CD14-positive monocyte (primary cell): ENCODE measurements at regions not wholly inside any gene's neighbourhood (a gene's known extent, or its start where the extent isn't known, plus 50 kb on each side); places are given as distances from the start of the nearest gene placed in this dataset.
A peak's percentile ranks its signal among the peaks of the same experiment; 100 is the strongest.

ENCODE experiments used
- DNase-seq, 3 donors: peaks; one replicate each; pipeline ENCODE4 v3.0.0-alpha.2; 2011 to 2022
- H2AFZ ChIP-seq: 2 replicates; pipeline ENCODE4 v1.6.0; 2012; ENCODE audit warnings: mild to moderate bottlenecking, low read depth, low read length, inconsistent platforms; ENCODE audit not compliant: insufficient read depth, poor library complexity, severe bottlenecking
- H3K27ac ChIP-seq, 2 donors: 1 replicate in 1 of 2; 2 replicates in 1 of 2; pipeline ENCODE4 v1.5.1; 2012 to 2013; ENCODE audit warnings: low read length in 2 of 2, control low read depth in 1 of 2, inconsistent platforms in 1 of 2, low read depth in 1 of 2, mild to moderate bottlenecking in 1 of 2
- H3K27me3 ChIP-seq, 2 donors: one replicate each; pipeline versions ENCODE4 v1.6.0 to v1.6.1; 2011 to 2013; ENCODE audit warnings: low read length in 2 of 2; ENCODE audit not compliant: control insufficient read depth in 2 of 2, insufficient read depth in 2 of 2
- H3K36me3 ChIP-seq, 2 donors: replicated peaks in 1 of 2; 1 replicate in 1 of 2; 2 replicates in 1 of 2; pipeline versions ENCODE4 v1.5.1 to v1.6.1; 2012 to 2013; ENCODE audit warnings: low read length in 2 of 2, control low read depth in 1 of 2, inconsistent platforms in 1 of 2, mild to moderate bottlenecking in 1 of 2; ENCODE audit not compliant: insufficient read depth in 2 of 2, control insufficient read depth in 1 of 2
- H3K4me1 ChIP-seq, 2 donors: 1 replicate in 1 of 2; 2 replicates in 1 of 2; pipeline versions ENCODE4 v1.5.1 to v1.6.1; 2012 to 2013; ENCODE audit warnings: low read length in 2 of 2, control low read depth in 1 of 2, inconsistent platforms in 1 of 2, mild to moderate bottlenecking in 1 of 2, moderate library complexity in 1 of 2; ENCODE audit not compliant: insufficient read depth in 2 of 2, control insufficient read depth in 1 of 2
- H3K4me2 ChIP-seq: replicated peaks from 2 replicates; pipeline ENCODE3; 2012; ENCODE audit warnings: low read length, moderate library complexity, mild to moderate bottlenecking; ENCODE audit not compliant: poor library complexity, severe bottlenecking; ENCODE audit errors: extremely low read depth
- H3K4me3 ChIP-seq, 3 experiments: fragments of 200-600 bp in 1 of 3; sonication (generic) in 1 of 3; replicated peaks in 1 of 3; 1 replicate in 2 of 3; 2 replicates in 1 of 3; pipeline ENCODE4 v1.5.1; 2011 to 2013; ENCODE audit warnings: low read length in 3 of 3, mild to moderate bottlenecking in 3 of 3, control low read depth in 2 of 3, low read depth in 2 of 3, inconsistent platforms in 1 of 3, moderate library complexity in 1 of 3
- H3K79me2 ChIP-seq: 2 replicates; pipeline ENCODE4 v1.6.0; 2012; ENCODE audit warnings: mild to moderate bottlenecking, control low read depth, inconsistent platforms, low read length, moderate library complexity; ENCODE audit not compliant: insufficient read depth
- H3K9ac ChIP-seq: 2 replicates; pipeline ENCODE4 v1.6.0; 2017; ENCODE audit warnings: low read length, mild to moderate bottlenecking; ENCODE audit not compliant: insufficient read depth, poor library complexity, severe bottlenecking
- H3K9me3 ChIP-seq, 2 donors: replicated peaks in 1 of 2; 1 replicate in 1 of 2; 2 replicates in 1 of 2; pipeline versions ENCODE4 v1.5.1 to v1.6.1; 2012 to 2013; ENCODE audit warnings: low read length in 2 of 2, control low read depth in 1 of 2; ENCODE audit not compliant: control insufficient read depth in 1 of 2, insufficient read depth in 1 of 2
- H4K20me1 ChIP-seq: 2 replicates; pipeline ENCODE4 v1.6.0; 2012; ENCODE audit warnings: mild to moderate bottlenecking, low read length, control low read depth, moderate library complexity; ENCODE audit not compliant: insufficient read depth
- H3K27ac Mint-ChIP-seq, 7 donors: one replicate each; pipeline ENCODE4 v1.8.0; 2020; ENCODE audit warnings: mild to moderate bottlenecking in 7 of 7, mixed read lengths in 7 of 7, moderate library complexity in 6 of 7, inconsistent platforms in 2 of 7
- H3K27me3 Mint-ChIP-seq, 3 donors: one replicate each; pipeline ENCODE4 v1.8.0; 2021 to 2022; ENCODE audit warnings: low read depth in 3 of 3, mild to moderate bottlenecking in 3 of 3, mixed read lengths in 3 of 3, moderate library complexity in 3 of 3, inconsistent platforms in 1 of 3
- H3K36me3 Mint-ChIP-seq, 2 donors: one replicate each; pipeline ENCODE4 v1.8.0; 2020; ENCODE audit warnings: mixed read lengths in 2 of 2, inconsistent platforms in 1 of 2, mild to moderate bottlenecking in 1 of 2
- H3K4me1 Mint-ChIP-seq: one replicate; pipeline ENCODE4 v1.8.0; 2020; ENCODE audit warnings: mild to moderate bottlenecking, mixed read lengths
- H3K4me3 Mint-ChIP-seq, 2 donors: one replicate each; pipeline ENCODE4 v1.8.0; 2020; ENCODE audit warnings: mild to moderate bottlenecking in 2 of 2, mixed read lengths in 2 of 2, moderate library complexity in 1 of 2
- H3K9me3 Mint-ChIP-seq, 7 donors: one replicate each; pipeline ENCODE4 v1.8.0; 2020 to 2022; ENCODE audit warnings: mixed read lengths in 7 of 7, mild to moderate bottlenecking in 6 of 7, moderate library complexity in 6 of 7, inconsistent platforms in 2 of 7
- WGBS: methylation state at CpG from one replicate; pipeline ENCODE4 v1.1.5; 2013; ENCODE audit warnings: missing lambda C conversion rate; ENCODE audit not compliant: insufficient coverage; 5-methylcytosine and 5-hydroxymethylcytosine counted together
- intact Hi-C, 2 donors: fragments of 100-400 bp; cut with micrococcal nuclease; formaldehyde crosslinking; loops; one replicate each; pipeline versions ENCODE4 v1.15.0 to v1.15.1; 2023
- TF ChIP-seq, protein P1 (sequence below): fragments of 200-600 bp; IDR thresholded peaks from one replicate; pipeline ENCODE4 v1.8.0; 2022; ENCODE audit warnings: antibody characterized with exemption, mild to moderate bottlenecking

DNA sequence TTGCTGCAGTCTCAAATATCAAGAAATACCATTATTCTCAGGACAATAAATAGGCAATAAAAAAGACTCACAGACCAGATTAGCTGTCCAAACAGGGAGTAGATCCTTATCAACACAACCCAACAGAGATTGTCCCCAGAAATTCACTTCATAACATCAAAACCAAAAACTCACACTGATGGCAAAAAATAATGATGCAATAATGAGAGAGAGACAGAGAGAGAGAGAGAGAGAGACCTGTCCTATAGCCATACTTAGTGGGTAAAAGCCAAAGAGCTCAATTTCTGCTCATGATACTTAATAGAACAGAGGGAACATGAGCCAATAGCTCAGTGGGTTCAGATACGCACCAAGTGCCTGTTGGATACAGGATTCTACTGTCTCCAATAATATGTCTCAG is 244.5 kb downstream of the FAM72C start:
- Histone ChIP-seq H3K36me3 (no peaks in the 10 kb centered on the region), H3K27me3 (peaks cover 37 to 61% of the 10 kb centered on the region in 2 donors), H3K4me2 (no peak overlapping the region), H3K79me2 (no peaks in the 10 kb centered on the region), H3K4me3 (no peak overlapping the region), H3K9me3 (no peaks in the 10 kb centered on the region), H2AFZ (no peak overlapping the region), H3K9ac (no peak overlapping the region), H3K27ac (no peak overlapping the region), H3K4me1 (no peaks in the 10 kb centered on the region), H4K20me1 (no peaks in the 10 kb centered on the region)
- peaks cover 0 to 17% (median 7%) of the 10 kb centered on the region in 7 donors for H3K9me3 Mint-ChIP-seq
- peaks cover 49 to 75% (median 63%) of the 10 kb centered on the region in 3 donors for H3K27me3 Mint-ChIP-seq
- TF ChIP-seq, protein P1, sequence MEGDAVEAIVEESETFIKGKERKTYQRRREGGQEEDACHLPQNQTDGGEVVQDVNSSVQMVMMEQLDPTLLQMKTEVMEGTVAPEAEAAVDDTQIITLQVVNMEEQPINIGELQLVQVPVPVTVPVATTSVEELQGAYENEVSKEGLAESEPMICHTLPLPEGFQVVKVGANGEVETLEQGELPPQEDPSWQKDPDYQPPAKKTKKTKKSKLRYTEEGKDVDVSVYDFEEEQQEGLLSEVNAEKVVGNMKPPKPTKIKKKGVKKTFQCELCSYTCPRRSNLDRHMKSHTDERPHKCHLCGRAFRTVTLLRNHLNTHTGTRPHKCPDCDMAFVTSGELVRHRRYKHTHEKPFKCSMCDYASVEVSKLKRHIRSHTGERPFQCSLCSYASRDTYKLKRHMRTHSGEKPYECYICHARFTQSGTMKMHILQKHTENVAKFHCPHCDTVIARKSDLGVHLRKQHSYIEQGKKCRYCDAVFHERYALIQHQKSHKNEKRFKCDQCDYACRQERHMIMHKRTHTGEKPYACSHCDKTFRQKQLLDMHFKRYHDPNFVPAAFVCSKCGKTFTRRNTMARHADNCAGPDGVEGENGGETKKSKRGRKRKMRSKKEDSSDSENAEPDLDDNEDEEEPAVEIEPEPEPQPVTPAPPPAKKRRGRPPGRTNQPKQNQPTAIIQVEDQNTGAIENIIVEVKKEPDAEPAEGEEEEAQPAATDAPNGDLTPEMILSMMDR, result no peak
- H3K4me1 Mint-ChIP-seq, result peaks cover 3% of the 10 kb centered on the region
- H3K27ac Mint-ChIP-seq, result no peak overlapping the region
- DNase-seq, result no peak
- H3K36me3 Mint-ChIP-seq, result peaks cover 0 to 3% of the 10 kb centered on the region in 2 donors
- peak overlapping the region in 1 of 2 donors; percentile 21 for H3K4me3 Mint-ChIP-seq
- intact Hi-C loops, result no loop called here
- WGBS, result no CpG with 5 or more reads among the region's 1 CpG

DNA sequence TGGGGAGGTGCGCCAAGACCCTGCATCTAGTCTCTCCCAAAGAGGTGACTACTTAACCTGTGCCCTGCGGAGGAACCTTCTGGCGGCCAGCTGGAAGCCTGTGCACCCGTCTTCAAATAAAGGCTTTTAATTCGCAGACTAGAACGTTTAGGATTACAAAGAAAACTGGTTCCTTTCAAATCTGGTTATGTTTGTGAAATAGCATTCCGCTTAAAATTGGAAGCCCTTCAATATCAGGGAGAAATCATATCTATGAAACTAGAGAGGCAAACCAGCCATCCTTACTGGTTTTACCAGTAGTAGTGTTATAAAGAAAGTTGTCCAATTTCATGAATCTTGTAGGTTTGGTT is 250.8 kb downstream of the FAM72C start:
- peaks cover 0 to 12% of the 10 kb centered on the region in 2 donors for H3K9me3 ChIP-seq
- no peaks in the 10 kb centered on the region for H3K79me2 ChIP-seq
- H3K4me2 ChIP-seq, result peak overlapping the region; percentile 29
- H3K27me3 Mint-ChIP-seq, result peaks cover 65 to 90% (median 83%) of the 10 kb centered on the region in 3 donors
- no peak overlapping the region for H3K4me3 ChIP-seq
- H3K4me1 Mint-ChIP-seq, result peaks cover 18% of the 10 kb centered on the region
- TF ChIP-seq, protein P1, result no peak
- H3K27ac ChIP-seq, result no peak overlapping the region
- H2AFZ ChIP-seq, result no peak overlapping the region
- H3K4me1 ChIP-seq, result no peaks in the 10 kb centered on the region
- H3K36me3 ChIP-seq, result no peaks in the 10 kb centered on the region
- no peaks in the 10 kb centered on the region for H4K20me1 ChIP-seq
- H3K27ac Mint-ChIP-seq, result peak overlapping the region in 1 of 7 donors; percentile 81
- H3K9ac ChIP-seq, result no peak overlapping the region
- H3K4me3 Mint-ChIP-seq, result peak overlapping the region; percentile 66 to 77
- whole genome bisulfite sequencing, result 27% methylated on average over 3 of the region's 7 CpGs
- peaks cover 5 to 22% (median 7%) of the 10 kb centered on the region in 7 donors for H3K9me3 Mint-ChIP-seq
- no peak for DNase-seq
- peaks cover 0 to 3% of the 10 kb centered on the region in 2 donors for H3K36me3 Mint-ChIP-seq
- peaks cover 40 to 74% of the 10 kb centered on the region in 2 donors for H3K27me3 ChIP-seq
- intact Hi-C loops, result no loop called here
